Loucy (cell line): ENCODE measurements at regions not wholly inside any gene's neighbourhood (a gene's known extent, or its start where the extent isn't known, plus 50 kb on each side); places are given as distances from the start of the nearest gene placed in this dataset.

Experiments
- EZH2phosphoT487 ChIP-seq: fragments of 200-600 bp; IDR thresholded peaks from 2 replicates; pipeline ENCODE4 v1.6.1; 2018; ENCODE audit warnings: antibody characterized with exemption, mild to moderate bottlenecking, moderate library complexity, borderline replicate concordance
- TF ChIP-seq, protein P1 (sequence below): fragments of 200-600 bp; sonication (generic); conservative IDR thresholded peaks from 2 replicates; pipeline ENCODE4 v1.5.1; 2014; ENCODE audit warnings: mild to moderate bottlenecking, antibody characterized with exemption, low read length

DNA sequence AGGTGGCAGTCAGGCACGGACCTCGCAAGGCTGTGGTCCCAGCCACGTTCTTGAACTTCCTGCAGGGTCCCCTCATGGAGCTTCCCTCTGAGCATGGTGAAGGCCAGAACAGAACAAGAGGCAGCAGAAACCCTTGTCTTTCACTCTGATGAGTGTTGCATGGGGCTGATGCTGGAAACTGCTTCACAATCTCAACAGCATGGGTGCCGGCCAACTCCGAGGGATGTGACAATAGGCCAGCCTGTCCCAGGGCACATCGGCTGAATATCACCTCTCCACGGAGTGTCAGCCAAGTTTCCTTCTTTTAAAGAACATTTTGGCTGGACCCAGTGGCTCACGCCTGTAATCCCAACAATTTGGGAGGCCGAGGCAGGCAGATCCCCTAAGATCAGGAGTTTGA is 173.9 kb downstream of the FOXO1 start:
- TF ChIP-seq, protein P1, sequence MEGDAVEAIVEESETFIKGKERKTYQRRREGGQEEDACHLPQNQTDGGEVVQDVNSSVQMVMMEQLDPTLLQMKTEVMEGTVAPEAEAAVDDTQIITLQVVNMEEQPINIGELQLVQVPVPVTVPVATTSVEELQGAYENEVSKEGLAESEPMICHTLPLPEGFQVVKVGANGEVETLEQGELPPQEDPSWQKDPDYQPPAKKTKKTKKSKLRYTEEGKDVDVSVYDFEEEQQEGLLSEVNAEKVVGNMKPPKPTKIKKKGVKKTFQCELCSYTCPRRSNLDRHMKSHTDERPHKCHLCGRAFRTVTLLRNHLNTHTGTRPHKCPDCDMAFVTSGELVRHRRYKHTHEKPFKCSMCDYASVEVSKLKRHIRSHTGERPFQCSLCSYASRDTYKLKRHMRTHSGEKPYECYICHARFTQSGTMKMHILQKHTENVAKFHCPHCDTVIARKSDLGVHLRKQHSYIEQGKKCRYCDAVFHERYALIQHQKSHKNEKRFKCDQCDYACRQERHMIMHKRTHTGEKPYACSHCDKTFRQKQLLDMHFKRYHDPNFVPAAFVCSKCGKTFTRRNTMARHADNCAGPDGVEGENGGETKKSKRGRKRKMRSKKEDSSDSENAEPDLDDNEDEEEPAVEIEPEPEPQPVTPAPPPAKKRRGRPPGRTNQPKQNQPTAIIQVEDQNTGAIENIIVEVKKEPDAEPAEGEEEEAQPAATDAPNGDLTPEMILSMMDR: no peak
- TF ChIP-seq EZH2phosphoT487: no peak
